HG03342 (cell line): ENCODE measurements at regions not wholly inside any gene's neighbourhood (a gene's known extent, or its start where the extent isn't known, plus 50 kb on each side); places are given as distances from the start of the nearest gene placed in this dataset.

ENCODE experiments used
- ATAC-seq: cut with Tn5 transposase; IDR thresholded peaks from one replicate; pipeline ENCODE4 v1.9.1; 2021; ENCODE audit warnings: mild to moderate bottlenecking, moderate library complexity; ENCODE audit not compliant: unreplicated experiment

DNA sequence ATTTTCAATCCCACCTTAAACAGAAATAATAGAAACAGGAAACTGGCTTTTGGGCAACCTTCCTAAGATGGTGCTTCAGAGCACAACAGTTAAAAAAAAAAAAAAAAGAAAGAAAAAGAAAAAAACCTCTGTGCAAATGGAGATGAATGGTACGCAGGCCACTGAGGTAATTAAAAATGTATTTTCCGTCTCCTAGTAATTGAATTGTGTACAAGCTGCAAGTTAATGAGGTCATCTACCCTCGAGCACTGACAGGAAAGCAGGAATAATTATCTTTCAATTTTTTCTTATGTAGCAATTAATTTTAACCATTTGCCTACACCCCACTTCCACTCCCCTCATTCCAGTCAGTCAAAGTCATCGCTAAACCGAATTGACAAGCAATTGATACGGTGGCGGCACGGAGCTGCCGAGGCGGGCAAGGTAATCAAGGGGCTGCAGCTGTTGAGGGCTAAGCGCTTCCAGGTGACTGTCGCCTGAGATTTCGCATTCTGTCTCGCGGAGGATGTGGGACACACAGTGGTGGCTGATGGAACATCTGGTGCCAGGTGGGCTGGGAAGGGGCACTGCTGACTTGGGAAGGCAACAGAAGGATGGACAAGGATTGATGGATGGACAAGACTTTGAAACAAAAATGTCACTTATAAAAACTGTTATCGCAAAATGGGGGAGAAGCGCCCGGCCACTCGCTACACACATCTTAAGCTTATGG, 109.4 kb downstream of the RCN1 start:
- no peak for ATAC-seq

DNA sequence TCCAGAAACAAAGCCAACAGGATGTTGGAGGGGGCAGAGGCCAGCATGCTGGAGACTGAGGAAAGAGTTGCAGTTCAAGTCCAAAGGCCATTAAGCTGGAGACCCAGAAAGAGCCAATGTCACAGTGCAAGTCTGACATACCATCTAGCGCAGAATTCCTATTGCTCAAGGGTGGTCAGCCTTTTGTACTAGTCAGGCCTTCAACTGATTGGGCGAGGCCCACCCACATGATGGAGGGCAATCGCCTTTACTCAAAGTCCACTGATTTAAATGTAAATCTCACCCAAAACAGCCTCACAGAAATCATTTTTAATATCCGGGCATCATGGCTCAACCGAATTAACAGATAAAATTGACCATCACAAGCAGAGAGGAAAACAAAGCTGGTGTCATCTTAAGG, 113.9 kb downstream of the RCN1 start:
- no peak for ATAC-seq

DNA sequence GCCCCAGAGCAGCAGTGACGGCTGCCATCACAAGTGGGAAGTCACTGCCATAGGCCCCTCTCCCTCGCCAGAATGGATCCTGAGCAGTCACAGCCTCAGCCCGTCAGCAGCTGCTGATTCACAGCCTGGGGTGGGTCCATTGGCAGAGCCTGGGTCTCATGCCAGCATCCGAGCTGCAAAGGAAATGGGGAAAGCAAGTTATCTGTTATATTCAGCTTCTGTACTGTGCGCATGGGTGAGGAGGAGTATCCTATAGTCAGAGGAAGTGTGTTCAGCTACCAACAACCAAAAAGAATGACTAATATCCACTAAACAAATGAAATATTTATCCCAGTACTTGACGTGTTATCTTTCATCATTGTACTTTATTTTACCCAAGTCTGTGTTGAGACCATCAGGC, 119.7 kb downstream of the RCN1 start:
- ATAC-seq, result no peak

DNA sequence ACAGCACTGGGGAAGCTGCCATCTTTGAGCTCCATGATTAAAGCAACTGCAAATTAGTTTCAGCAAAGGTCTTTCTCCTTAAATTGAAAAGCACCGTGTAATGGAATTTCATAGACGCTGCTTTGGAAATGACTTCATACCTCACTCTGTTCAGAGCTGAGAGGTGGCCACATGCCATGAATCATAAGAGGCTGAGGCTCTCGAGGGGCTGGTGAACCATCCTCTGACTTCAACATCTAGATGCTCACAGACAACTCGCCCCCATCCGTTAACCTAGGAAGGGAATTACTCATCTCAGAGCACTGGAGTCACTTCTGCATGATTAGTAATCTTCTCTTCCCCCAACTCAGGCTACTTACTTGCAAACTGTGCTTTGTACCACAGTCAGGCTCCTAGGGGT, 122.3 kb downstream of the RCN1 start:
- ATAC-seq, result no peak

DNA sequence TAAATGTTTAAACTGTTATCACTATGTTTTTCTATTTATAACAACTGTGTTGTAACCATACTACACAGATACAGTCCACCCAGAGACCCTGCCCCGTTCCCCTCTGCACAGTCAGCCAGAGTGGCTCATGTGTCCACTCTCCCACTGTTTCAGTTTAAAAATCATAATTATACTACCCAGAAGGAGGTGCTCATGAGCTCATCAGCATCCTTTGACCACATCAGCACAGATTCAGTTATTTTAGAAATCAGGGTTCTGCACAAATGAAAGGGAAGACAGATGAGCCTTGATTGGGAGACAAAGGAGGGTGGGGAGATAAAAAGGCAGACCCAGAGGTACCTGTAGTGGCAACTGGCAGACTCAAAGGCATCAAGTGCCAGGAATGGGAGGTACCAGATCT, 124.3 kb downstream of the RCN1 start:
- ATAC-seq, result no peak

DNA sequence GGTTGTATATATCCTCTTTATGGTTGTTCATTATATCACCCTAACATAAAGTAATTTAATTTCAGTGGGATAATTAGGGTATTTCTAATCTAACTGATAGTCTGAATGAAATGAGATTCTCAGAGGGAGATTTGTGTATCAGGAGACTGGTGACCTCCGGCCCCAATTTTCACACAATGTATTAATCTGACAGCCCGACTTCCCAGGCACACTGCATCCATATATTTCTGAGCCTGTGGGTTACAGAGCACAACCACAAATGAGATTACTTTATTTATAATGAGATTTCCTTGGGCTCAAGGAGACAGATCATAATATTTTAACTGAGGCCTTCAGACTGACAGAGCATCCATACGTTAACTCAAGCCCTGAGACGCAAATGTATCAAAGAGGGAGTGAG, 125.9 kb downstream of the RCN1 start:
- ATAC-seq, result no peak

DNA sequence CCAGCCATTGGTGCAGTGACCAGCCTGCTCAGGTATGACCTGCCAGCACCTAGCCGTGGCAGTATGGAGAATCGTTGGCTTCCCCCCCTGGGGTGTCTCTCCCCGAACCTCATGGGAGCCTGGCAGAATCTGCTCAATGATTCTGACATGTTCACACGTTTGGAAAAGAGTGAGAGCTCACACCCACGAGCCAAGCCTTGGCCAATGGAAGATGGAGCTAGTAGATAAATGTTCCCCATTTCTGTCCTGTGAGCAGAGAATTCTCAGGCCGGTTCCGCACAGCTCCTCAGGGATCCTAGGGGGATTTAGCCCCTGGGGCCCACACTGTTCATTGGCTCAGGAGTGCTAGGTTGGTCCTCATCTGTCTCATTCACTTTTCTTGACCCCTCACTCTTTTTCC, 128.4 kb downstream of the RCN1 start:
- no peak for ATAC-seq

DNA sequence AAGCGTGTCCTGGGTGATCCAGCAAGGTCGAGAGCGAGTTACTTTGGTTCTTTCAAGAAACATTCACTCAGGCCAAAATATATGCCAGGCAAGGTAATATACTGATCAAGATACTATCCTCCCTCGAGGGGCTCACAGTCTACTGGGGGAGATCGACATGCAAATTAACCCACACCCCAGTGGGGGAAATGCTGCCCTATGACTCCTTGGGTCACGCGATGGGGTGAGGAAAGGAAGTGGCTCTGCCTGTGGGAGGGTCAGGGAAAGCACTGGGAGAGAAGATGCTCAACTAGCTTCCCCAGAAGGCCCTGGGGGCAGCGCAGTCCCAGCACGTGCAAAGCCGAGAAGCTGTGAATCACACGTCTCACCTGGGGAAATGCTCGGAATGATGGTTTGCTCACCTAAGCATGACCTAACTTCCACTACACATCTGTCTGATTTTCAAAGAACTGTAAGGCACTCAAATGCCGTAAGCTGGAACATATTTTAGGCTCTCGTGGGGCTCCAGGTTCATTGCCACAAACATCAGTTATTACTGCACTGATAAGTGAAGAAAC, 130.7 kb downstream of the RCN1 start:
- ATAC-seq, result no peak

DNA sequence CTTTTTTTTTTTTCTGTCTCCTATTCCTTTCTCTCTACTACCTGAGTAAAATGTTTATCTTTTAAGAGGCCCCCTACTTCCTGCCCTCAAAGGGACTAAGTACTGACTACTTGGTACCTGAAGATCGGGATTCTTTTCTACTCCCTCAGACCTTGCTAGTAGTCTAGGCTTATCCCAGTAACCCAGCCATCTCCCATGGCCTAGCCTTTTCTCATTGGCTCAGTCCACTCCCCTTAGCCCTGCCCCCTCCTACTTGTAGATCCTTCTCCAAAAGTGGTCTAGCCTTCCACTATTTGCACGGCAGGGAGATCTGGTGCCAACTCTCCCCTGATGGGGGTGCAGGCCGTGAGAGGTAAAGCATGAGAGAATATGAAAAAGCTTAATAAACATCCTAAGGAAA, 133.7 kb downstream of the RCN1 start:
- no peak for ATAC-seq

DNA sequence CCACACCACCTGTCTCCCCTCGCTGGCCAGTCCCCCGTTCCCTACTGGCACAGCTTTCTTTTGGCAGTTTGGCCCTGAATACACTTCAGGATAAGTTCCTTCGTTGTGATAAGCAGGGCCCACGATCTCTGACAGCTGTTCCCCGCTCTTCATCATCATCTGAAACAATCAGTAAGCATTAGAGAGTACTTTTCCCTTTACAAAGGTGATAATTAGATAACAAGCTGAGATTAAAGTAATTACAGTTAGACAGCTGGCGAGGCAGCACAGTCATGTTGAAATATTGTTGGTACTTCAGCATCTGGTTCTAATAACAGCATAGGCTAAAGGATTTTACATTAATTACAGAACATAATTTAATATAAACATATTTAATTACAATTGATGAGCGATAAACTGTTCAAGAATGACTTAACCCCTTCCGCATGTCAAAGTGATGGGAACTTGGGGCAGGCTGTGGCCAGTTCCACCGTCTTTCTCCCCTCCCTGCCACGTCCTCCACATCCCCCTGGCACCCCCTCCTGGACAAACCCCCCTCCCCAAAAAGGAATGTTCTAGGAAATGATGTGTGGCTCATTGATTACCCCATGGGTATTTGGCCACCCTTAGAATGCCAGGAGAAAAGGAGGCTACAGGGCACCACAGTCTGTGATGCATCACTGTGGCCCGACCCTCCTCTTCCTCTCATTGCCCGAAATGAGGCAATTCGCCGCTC, 134.9 kb downstream of the RCN1 start:
- no peak for ATAC-seq

DNA sequence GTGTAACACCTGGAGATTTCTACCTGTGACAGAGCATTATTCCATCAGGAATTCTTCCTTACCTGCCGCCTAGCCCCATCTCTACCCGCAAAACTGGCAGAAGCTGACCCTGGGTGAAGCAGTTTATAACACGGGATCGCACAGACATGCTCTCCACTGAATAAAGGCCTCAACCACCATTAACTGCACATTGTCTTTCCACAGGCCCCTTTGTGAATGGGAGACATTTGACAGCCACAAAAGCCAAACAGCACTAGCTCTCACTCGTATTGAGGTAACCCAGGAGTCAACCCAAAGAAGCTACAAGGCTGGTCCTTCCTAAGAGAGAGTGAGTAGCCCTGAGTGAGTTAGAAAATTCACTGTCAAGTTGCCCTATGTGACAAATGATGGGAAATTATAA, 135.6 kb downstream of the RCN1 start:
- ATAC-seq, result no peak

DNA sequence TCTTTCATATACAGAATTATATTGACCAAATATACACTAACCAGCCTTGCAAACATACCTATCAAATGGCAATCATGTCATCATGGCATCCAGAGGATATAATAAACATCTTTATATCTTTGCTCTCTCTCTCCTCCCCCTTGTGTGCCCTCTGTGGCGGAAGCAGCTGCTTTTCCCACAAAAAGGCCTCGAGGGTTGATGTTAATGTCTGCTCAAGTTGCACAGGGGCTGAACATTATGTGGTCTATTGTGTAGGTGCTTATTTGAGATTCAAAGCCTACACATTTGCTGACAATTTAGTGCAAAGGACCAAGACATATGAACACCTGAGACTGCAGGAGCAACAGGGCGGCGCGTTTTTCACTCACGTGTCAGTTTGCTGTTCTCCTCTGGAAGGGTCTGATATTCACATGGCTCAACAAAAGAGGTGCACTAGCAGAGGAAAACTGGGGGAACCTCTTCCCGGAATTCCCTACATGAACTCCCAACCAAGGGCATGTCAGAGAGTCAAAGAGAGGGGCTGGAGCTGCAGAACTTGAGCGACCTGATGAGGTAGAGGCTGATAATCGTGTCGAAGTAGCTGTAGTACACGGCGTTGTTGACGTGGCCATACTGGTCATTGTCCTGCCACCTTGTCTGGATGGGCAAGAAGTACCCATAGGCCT, 138.8 kb downstream of the RCN1 start:
- no peak for ATAC-seq

DNA sequence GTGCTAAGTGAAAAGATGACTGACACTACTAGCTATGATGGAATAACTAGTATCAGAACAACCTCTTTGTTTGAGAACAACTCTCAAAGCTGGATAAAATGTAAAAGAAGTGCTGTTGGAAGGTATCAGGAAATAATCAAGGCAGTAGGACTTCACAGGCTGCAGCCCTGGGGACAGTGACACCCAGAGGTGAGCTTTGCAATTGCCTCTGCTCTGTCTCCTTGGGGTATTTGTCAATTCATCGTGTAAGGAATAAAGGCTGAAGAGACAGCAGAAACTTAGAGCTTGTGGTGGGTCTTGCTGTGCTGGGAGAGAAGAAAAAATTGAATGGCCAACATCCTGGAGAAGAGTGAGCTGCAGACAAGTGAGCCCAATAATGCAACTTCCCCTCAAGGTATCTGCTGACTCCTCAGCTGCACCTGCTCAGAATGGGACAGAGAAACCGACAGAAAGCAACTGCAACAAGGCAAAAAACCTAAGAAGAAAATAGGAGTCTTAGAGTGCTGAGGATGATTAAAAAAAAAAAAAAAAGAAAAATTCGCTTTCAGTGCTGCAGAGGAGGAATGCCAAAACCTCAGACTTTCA, 141.1 kb downstream of the RCN1 start:
- peak; percentile 88 for ATAC-seq

DNA sequence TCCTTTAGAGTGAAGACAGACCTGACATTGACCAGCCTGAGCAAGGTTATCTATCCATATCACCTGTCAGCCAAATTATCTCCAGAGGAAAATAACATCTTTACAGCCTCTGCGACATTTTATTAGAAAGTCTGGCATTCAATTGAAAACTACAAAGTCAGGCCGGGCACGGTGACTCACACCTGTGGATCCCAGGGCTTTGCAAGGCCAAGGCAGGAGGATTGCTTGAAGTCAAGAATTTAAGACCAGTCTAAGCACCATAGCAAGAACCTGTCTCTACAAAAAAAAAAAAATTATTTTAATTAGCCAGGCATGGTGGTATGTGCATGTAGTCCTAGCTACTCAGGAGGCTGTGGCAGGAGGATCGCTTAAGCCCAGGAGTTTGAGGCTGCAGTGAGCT, 141.6 kb downstream of the RCN1 start:
- ATAC-seq, result no peak

DNA sequence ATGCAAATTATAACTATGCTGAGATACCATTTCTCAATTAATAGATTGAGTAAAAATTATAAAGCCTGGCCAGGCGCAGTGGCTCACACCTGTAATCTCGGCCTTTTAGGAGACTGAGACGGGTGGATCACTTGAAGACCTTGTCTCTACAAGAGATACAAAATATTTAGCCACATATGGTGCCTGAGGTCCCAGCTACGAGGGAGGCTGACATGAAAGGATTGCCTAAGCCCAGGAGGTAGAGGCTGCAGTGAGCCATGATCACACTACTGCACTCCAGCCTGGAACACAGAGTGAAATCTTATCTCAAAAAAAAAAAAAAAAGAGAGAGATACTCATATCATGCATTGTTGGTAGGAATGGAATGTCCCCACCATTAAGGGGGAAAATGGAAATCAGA, 142.4 kb downstream of the RCN1 start:
- no peak for ATAC-seq

DNA sequence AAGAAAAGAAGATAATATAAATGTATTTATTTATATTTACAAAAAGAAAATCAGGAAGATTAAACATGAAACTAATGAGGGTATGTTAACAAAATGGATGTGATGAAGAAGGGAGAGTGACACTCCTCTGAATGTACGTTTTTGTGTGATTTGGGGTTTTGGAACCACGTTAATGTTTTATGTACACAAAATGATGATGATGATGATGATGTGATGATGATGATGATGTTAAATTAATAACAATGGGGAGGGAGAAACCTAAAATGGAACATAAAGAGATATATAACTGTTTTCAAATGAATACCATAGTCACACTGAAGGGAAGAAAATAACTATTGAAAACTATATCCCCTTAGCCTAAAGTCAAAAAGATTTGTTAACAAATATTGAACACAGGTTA, 143.1 kb downstream of the RCN1 start:
- ATAC-seq, result no peak

DNA sequence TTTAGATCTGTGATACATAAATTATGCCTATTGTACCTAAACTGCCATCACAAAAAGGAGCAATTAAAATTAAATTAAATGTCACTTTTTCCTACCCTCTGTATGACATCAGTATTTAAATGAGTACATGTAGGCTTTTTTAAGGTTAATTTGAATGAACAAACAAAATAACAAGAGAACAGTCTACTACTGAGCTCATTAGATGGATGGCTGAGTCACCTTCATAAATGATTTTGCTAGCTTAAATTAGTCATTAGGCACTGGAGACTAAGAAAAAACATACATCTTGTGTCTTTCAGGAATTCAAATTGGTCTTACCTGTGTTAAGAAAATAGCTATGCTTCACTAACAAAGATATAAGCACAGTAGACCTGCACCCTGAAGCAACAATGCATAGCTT, 153.6 kb downstream of the RCN1 start:
- no peak for ATAC-seq

DNA sequence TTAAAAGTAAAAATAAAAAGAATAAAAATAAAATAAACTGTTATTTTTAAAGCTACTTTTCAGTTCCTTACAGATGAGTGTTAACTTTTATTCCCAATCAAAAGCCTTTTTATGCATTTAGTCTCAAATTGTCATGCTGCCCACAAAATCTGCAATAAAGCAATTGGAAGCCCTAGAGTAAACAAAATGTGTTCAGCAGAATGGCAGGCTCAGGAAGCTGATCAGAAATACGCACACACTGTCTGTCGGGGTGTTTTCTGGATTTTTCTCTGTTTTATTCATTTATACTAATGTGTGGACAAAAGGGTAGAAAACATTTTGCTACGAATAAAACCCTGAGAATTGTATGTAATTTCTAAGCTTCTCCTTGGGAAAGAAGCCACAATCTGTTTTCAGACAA, 162.8 kb downstream of the RCN1 start:
- no peak for ATAC-seq

DNA sequence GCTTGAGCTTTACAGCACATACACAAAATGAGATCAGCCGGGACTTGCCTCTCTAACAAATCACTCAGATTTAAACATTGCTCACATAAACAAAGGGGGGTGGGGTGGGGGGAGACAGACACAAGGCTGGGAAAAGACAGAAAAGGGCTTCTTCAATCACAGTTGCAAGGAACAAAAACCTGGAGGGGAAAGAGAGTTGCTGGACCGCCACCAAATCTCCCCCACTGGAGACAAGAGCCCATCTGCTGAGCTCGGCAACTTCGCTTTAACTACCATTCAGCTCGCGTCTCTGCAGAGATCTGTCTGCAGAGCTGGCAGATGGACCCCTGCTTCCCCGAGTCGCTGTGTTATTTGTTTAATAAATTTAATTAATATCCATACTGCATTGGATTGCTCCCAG, 165.0 kb downstream of the RCN1 start:
- ATAC-seq, result no peak

DNA sequence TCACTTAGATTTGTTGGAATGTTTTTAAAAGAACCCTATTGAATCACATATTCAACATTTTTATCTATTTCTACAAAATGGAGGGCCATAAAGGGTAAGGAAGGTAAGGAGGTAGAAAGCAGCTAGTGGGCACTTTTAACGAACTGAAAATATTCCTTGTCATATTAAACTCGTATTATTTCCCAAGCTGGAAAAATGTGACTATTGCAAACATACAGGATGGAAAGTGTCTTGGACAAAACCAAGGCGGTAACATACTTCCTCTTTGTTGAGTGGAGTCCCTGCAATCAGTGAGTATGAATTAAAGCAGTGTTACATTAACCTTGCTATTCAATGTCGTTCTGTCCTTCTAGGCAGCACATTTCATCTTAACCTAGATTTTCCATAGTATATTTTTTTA, 165.6 kb downstream of the RCN1 start:
- no peak for ATAC-seq

DNA sequence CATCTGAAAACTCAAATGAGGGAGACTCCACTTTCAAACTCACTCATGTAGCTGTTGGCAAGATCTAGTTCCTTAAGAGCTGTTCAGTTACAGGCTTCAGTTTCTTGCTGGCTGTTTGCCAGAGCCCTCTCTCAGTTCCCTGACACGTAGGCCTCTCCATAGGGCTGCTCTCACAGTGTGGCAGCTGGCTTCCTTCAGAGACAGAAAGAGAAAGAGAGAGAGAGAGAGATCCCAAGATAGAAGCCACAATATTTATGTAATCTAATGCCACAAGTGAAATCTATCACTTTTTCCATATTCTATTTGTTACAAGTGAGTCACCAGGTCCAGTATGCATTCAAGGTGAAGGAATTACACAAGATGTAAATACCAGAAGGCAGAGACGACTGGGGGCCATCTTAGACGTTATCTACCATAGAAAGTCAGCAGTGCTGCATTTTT, 168.8 kb downstream of the RCN1 start:
- ATAC-seq, result peak; percentile 98

DNA sequence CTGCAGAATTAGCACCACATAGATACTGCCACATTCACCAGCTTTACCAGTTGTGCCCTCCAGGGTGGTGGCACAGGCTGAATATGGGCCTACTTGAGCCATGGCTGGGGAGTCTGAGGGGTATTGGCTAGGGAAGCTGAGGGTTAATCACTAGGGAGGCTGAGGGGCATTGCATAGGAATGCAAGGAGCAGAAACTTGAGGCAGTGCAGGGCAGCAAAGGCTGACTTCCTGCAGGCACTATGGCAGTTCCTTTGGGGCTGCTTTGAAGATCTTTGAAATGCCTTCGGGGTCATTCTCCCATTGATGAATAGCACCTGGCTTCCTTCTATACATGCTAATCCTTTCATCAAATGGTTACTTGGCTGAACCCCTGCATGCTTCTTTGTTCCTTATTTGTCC, 171.5 kb downstream of the RCN1 start:
- ATAC-seq, result no peak
